Osteoblast (primary cell): ENCODE measurements at regions not wholly inside any gene's neighbourhood (a gene's known extent, or its start where the extent isn't known, plus 50 kb on each side); places are given as distances from the start of the nearest gene placed in this dataset.

Source experiments
- DNase-seq: peaks from one replicate; pipeline ENCODE4 v3.0.0; 2011; ENCODE audit warnings: low spot score, mixed read lengths; ENCODE audit not compliant: insufficient read length; ENCODE audit errors: missing footprints
- H2AFZ ChIP-seq: 2 replicates; pipeline ENCODE4 v1.6.0; 2011; ENCODE audit warnings: mild to moderate bottlenecking, low read length
- H3K27ac ChIP-seq: 2 replicates; pipeline ENCODE4 v1.5.1; 2011; ENCODE audit warnings: mild to moderate bottlenecking, low read depth, low read length, moderate library complexity
- H3K27me3 ChIP-seq: 2 replicates; pipeline ENCODE4 v1.6.0; 2012; ENCODE audit warnings: mild to moderate bottlenecking, control low read depth, inconsistent platforms, low read length, moderate library complexity; ENCODE audit not compliant: insufficient read depth
- H3K36me3 ChIP-seq: 2 replicates; pipeline ENCODE4 v1.5.1; 2011; ENCODE audit warnings: mild to moderate bottlenecking, low read length, control low read depth, moderate library complexity; ENCODE audit not compliant: insufficient read depth
- H3K4me1 ChIP-seq: 2 replicates; pipeline ENCODE4 v1.5.1; 2011; ENCODE audit warnings: mild to moderate bottlenecking, low read length, control low read depth, moderate library complexity; ENCODE audit not compliant: insufficient read depth
- H3K4me2 ChIP-seq: 2 replicates; pipeline ENCODE4 v1.6.0; 2011; ENCODE audit warnings: mild to moderate bottlenecking, low read length; ENCODE audit not compliant: insufficient read depth
- H3K4me3 ChIP-seq: fragments of 200-600 bp; sonication (generic); 3 replicates; pipeline ENCODE4 v1.5.1; 2012; ENCODE audit warnings: mild to moderate bottlenecking, low read length, inconsistent platforms; ENCODE audit not compliant: insufficient read depth
- H3K79me2 ChIP-seq: 2 replicates; pipeline ENCODE4 v1.6.0; 2012; ENCODE audit warnings: mild to moderate bottlenecking, low read length, control low read depth, inconsistent platforms; ENCODE audit not compliant: insufficient read depth
- H3K9me3 ChIP-seq: 2 replicates; pipeline ENCODE4 v1.5.1; 2011; ENCODE audit warnings: low read depth, low read length, control low read depth
- H4K20me1 ChIP-seq: 2 replicates; pipeline ENCODE4 v1.6.0; 2012; ENCODE audit warnings: mild to moderate bottlenecking, low read length, control low read depth; ENCODE audit not compliant: insufficient read depth
- TF ChIP-seq, protein P1 (sequence below): IDR thresholded peaks from 2 replicates; pipeline ENCODE4 v1.5.1; 2011; ENCODE audit warnings: mild to moderate bottlenecking, low read depth, low read length, moderate library complexity; ENCODE audit errors: extremely low read depth

DNA sequence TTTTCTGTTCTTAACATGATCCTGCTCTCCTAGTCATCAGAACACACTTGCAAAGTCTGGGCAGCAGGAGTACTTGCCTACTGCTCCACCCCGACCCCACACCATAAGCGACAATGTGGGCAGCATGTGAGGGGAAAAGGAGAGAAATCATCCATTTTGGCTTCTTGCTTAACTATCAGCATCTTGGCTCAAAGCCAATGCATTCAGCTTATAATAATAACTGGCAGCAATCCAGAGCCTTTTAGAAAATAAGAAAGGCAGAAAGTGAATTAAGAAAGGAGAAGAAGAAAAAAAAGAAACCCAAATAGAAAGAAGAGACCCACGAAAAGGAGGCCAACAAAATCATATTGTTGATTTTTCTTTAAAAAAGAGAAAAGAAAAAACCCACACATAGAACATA lies 930.8 kb downstream of the BCL11B start:
- Histone ChIP-seq H3K79me2 (no peaks in the 10 kb centered on the region), H3K36me3 (no peaks in the 10 kb centered on the region), H3K4me1 (no peaks in the 10 kb centered on the region), H3K4me2 (no peak overlapping the region), H3K9me3 (no peaks in the 10 kb centered on the region), H4K20me1 (no peaks in the 10 kb centered on the region), H3K27me3 (no peaks in the 10 kb centered on the region), H3K4me3 (no peak overlapping the region), H2AFZ (no peak overlapping the region), H3K27ac (no peak overlapping the region)
- no peak for DNase-seq
- TF ChIP-seq, protein P1, sequence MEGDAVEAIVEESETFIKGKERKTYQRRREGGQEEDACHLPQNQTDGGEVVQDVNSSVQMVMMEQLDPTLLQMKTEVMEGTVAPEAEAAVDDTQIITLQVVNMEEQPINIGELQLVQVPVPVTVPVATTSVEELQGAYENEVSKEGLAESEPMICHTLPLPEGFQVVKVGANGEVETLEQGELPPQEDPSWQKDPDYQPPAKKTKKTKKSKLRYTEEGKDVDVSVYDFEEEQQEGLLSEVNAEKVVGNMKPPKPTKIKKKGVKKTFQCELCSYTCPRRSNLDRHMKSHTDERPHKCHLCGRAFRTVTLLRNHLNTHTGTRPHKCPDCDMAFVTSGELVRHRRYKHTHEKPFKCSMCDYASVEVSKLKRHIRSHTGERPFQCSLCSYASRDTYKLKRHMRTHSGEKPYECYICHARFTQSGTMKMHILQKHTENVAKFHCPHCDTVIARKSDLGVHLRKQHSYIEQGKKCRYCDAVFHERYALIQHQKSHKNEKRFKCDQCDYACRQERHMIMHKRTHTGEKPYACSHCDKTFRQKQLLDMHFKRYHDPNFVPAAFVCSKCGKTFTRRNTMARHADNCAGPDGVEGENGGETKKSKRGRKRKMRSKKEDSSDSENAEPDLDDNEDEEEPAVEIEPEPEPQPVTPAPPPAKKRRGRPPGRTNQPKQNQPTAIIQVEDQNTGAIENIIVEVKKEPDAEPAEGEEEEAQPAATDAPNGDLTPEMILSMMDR = no peak

DNA sequence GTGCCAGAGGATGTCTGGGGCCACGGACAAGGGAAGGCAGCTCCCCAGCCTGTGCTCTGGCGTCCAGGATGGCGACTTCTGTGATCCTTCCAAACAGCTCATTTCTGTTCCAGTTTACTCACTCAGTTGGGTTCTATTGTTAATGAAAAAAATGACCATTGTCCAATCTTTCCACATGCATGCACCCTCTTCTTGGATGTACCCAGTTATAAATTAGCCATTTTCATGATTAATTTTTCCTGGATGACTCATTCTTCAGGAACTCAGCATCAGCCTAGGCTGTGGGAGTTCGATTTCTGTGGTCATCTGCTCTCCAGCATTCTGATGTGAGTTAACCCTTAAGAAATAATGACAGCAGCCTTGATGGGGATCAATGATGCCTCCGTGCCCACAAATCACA lies 926.8 kb downstream of the BCL11B start:
- TF ChIP-seq, protein P1 = no peak
- no peaks in the 10 kb centered on the region for H3K27me3 ChIP-seq
- no peak overlapping the region for H2AFZ ChIP-seq
- H4K20me1 ChIP-seq = no peaks in the 10 kb centered on the region
- no peak overlapping the region for H3K4me3 ChIP-seq
- no peaks in the 10 kb centered on the region for H3K9me3 ChIP-seq
- H3K4me2 ChIP-seq = no peak overlapping the region
- no peak overlapping the region for H3K27ac ChIP-seq
- H3K4me1 ChIP-seq = no peaks in the 10 kb centered on the region
- no peaks in the 10 kb centered on the region for H3K79me2 ChIP-seq
- DNase-seq = no peak
- no peaks in the 10 kb centered on the region for H3K36me3 ChIP-seq

DNA sequence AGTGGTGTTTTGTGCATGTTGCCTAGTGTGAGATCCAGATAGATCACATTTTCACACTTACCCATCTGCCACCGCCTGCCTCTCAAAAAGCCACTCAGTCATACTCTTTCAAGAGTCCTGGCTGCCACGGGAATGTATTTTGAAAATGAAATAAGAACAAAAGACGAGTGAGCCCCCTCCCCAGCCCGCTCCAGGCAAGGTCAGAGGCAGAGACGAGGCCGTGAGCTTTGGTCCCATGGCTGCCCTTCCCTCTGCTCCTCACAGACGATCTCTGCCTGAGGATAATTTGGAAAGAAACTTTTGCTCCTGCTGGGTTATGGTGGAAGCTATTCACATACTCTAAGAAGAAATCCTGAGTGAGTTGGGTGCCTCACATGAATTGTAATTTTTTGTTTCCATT lies 924.3 kb downstream of the BCL11B start:
- TF ChIP-seq, protein P1 = no peak
- H3K4me3 ChIP-seq = no peak overlapping the region
- H3K27ac ChIP-seq = no peak overlapping the region
- H3K4me2 ChIP-seq = no peak overlapping the region
- H3K27me3 ChIP-seq = no peaks in the 10 kb centered on the region
- no peak overlapping the region for H2AFZ ChIP-seq
- H4K20me1 ChIP-seq = no peaks in the 10 kb centered on the region
- no peaks in the 10 kb centered on the region for H3K9me3 ChIP-seq
- H3K36me3 ChIP-seq = no peaks in the 10 kb centered on the region
- no peak for DNase-seq
- no peaks in the 10 kb centered on the region for H3K4me1 ChIP-seq
- H3K79me2 ChIP-seq = no peaks in the 10 kb centered on the region

DNA sequence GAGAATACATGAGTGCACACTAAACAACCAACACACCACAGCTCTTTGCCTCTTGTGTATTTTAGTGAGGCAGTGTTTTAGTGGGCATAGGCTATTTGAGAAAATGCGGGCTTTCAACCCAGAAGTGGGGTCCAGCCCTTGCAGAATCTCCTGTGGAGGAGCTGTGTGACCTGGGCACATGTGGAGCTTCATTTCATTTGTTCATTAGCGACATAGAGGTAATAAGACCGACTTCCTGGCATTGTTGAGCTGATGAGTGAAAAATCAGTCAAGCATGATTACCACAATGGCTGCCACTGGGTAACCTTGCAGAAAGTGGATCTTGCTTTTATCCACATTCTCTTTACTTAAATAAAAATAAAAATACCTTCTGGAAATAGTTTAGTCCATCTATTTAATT lies 923.5 kb downstream of the BCL11B start:
- no peak for DNase-seq
- H3K4me1 ChIP-seq = no peaks in the 10 kb centered on the region
- no peaks in the 10 kb centered on the region for H3K79me2 ChIP-seq
- H4K20me1 ChIP-seq = no peaks in the 10 kb centered on the region
- no peaks in the 10 kb centered on the region for H3K36me3 ChIP-seq
- no peaks in the 10 kb centered on the region for H3K27me3 ChIP-seq
- TF ChIP-seq, protein P1 = no peak
- H2AFZ ChIP-seq = no peak overlapping the region
- H3K9me3 ChIP-seq = no peaks in the 10 kb centered on the region
- H3K27ac ChIP-seq = no peak overlapping the region
- no peak overlapping the region for H3K4me3 ChIP-seq
- no peak overlapping the region for H3K4me2 ChIP-seq
